HEK293 (cell line): ENCODE measurements at regions not wholly inside any gene's neighbourhood (a gene's known extent, or its start where the extent isn't known, plus 50 kb on each side); places are given as distances from the start of the nearest gene placed in this dataset.

Source experiments
- CTCF ChIA-PET: fragments of 350-600 bp; formaldehyde crosslinking; extraction: SDS; loops from one replicate; lab custom pipeline; 2021; ENCODE audit warnings: antibody characterized with exemption; lab: Yijun Ruan, JAX
- POLR2A ChIA-PET: fragments of 300-600 bp; formaldehyde crosslinking; extraction: SDS; loops from one replicate; lab custom pipeline; 2020; ENCODE audit warnings: antibody characterized with exemption, inconsistent platforms; lab: Yijun Ruan, JAX
- H3K27ac ChIP-seq: fragments of 200-500 bp; sonication (Bioruptor generic); 2 replicates; pipeline ENCODE4 v1.5.1; 2014; ENCODE audit warnings: low read depth, low read length, control low read depth, inconsistent platforms; ENCODE audit errors: extremely low read depth
- H3K36me3 ChIP-seq, 2 experiments: fragments of 200-500 bp in 1 of 2; sonication (Bioruptor generic) in 1 of 2; 1 replicate in 1 of 2; 2 replicates in 1 of 2; pipeline ENCODE4 v1.5.1; 2014 to 2017; ENCODE audit warnings: inconsistent platforms in 2 of 2, low read length in 2 of 2; ENCODE audit not compliant: control insufficient read depth in 2 of 2, insufficient read depth in 1 of 2
- H3K4me1 ChIP-seq: fragments of 200-500 bp; sonication (Bioruptor generic); 2 replicates; pipeline ENCODE4 v1.5.1; 2014; ENCODE audit warnings: mild to moderate bottlenecking, low read length, inconsistent platforms; ENCODE audit not compliant: control insufficient read depth, insufficient read depth
- H3K4me3 ChIP-seq: 2 replicates; pipeline ENCODE4 v1.5.1; 2011; ENCODE audit warnings: low read depth, mild to moderate bottlenecking, control low read depth, low read length, moderate library complexity
- H3K9me3 ChIP-seq: fragments of 200-500 bp; sonication (Bioruptor generic); 2 replicates; pipeline ENCODE4 v1.5.1; 2014; ENCODE audit warnings: low read depth, low read length, inconsistent platforms; ENCODE audit not compliant: control insufficient read depth, insufficient read depth
- BCL11A ChIP-seq: fragments of 450-650 bp; formaldehyde crosslinking; IDR thresholded peaks from 2 replicates; pipeline ENCODE4 v1.5.1; 2016; ENCODE audit warnings: low read depth, missing biosample characterization, missing genetic modification characterization
- FEZF1 ChIP-seq: fragments of 450-650 bp; formaldehyde crosslinking; IDR thresholded peaks from 2 replicates; pipeline ENCODE4 v1.5.1; 2016; ENCODE audit warnings: missing biosample characterization, missing genetic modification characterization
- HOXA7 ChIP-seq: sonication (generic); formaldehyde crosslinking; IDR thresholded peaks from 2 replicates; pipeline ENCODE4 v1.8.1; 2022; ENCODE audit warnings: missing genetic modification reagents, borderline replicate concordance
- IKZF3 ChIP-seq: fragments of 450-650 bp; IDR thresholded peaks from 2 replicates; pipeline ENCODE4 v1.5.0; 2018; ENCODE audit warnings: missing biosample characterization, mild to moderate bottlenecking, missing genetic modification characterization, moderate library complexity
- SCRT1 ChIP-seq: fragments of 450-650 bp; formaldehyde crosslinking; IDR thresholded peaks from 2 replicates; pipeline ENCODE4 v1.5.1; 2016; ENCODE audit warnings: missing biosample characterization, missing genetic modification characterization, borderline replicate concordance
- ZBTB1 ChIP-seq: fragments of 450-650 bp; formaldehyde crosslinking; IDR thresholded peaks from 2 replicates; pipeline ENCODE4 v1.5.1; 2016; ENCODE audit warnings: missing biosample characterization, missing genetic modification characterization
- ZBTB17 ChIP-seq: fragments of 450-650 bp; formaldehyde crosslinking; IDR thresholded peaks from 2 replicates; pipeline ENCODE4 v1.5.1; 2016; ENCODE audit warnings: missing biosample characterization, missing genetic modification characterization
- ZBTB20 ChIP-seq: fragments of 450-650 bp; formaldehyde crosslinking; IDR thresholded peaks from 2 replicates; pipeline ENCODE4 v1.5.1; 2016; ENCODE audit warnings: missing biosample characterization, missing genetic modification characterization
- ZBTB48 ChIP-seq: fragments of 450-650 bp; formaldehyde crosslinking; IDR thresholded peaks from 2 replicates; pipeline ENCODE4 v1.5.1; 2016; ENCODE audit warnings: missing biosample characterization, missing genetic modification characterization
- ZNF266 ChIP-seq: fragments of 450-650 bp; formaldehyde crosslinking; IDR thresholded peaks from 2 replicates; pipeline ENCODE4 v1.5.1; 2016; ENCODE audit warnings: missing biosample characterization, missing genetic modification characterization, low read depth
- ZNF274 ChIP-seq, 2 experiments: fragments of 200-500 bp in 1 of 2; fragments of 450-650 bp in 1 of 2; sonication (Bioruptor generic) in 1 of 2; formaldehyde crosslinking in 1 of 2; IDR thresholded peaks; 2 replicates each; pipeline versions ENCODE4 v1.5.1 to v1.6.1; 2014 to 2016; ENCODE audit warnings: borderline replicate concordance in 1 of 2, inconsistent platforms in 1 of 2, low read length in 1 of 2, missing biosample characterization in 1 of 2, missing genetic modification characterization in 1 of 2
- ZNF324 ChIP-seq: fragments of 450-650 bp; formaldehyde crosslinking; IDR thresholded peaks from 2 replicates; pipeline ENCODE4 v1.5.1; 2016; ENCODE audit warnings: missing biosample characterization, missing genetic modification characterization
- ZNF341 ChIP-seq: fragments of 450-650 bp; formaldehyde crosslinking; IDR thresholded peaks from 2 replicates; pipeline ENCODE4; 2016; ENCODE audit warnings: low read depth, missing biosample characterization, missing genetic modification characterization
- ZNF37A ChIP-seq: fragments of 450-650 bp; IDR thresholded peaks from 2 replicates; pipeline ENCODE4 v1.5.1; 2018; ENCODE audit warnings: missing biosample characterization, missing genetic modification characterization
- ZNF391 ChIP-seq: fragments of 450-650 bp; formaldehyde crosslinking; IDR thresholded peaks from 2 replicates; pipeline ENCODE4 v1.5.1; 2016; ENCODE audit warnings: low read depth, missing biosample characterization, missing genetic modification characterization, borderline replicate concordance
- ZNF423 ChIP-seq: fragments of 450-650 bp; formaldehyde crosslinking; IDR thresholded peaks from 2 replicates; pipeline ENCODE4 v1.5.1; 2016; ENCODE audit warnings: missing biosample characterization, missing genetic modification characterization
- ZNF600 ChIP-seq: fragments of 450-650 bp; formaldehyde crosslinking; IDR thresholded peaks from 2 replicates; pipeline ENCODE4 v1.5.1; 2016; ENCODE audit warnings: missing biosample characterization, missing genetic modification characterization
- ZNF623 ChIP-seq: fragments of 450-650 bp; formaldehyde crosslinking; IDR thresholded peaks from 2 replicates; pipeline ENCODE4 v1.5.1; 2016; ENCODE audit warnings: missing biosample characterization, missing genetic modification characterization
- ZNF654 ChIP-seq: fragments of 450-650 bp; formaldehyde crosslinking; IDR thresholded peaks from 2 replicates; pipeline ENCODE4 v1.5.1; 2016; ENCODE audit warnings: low read depth, missing biosample characterization, missing genetic modification characterization
- ZNF664 ChIP-seq: fragments of 450-650 bp; formaldehyde crosslinking; IDR thresholded peaks from 2 replicates; pipeline ENCODE4 v1.5.1; 2016; ENCODE audit warnings: missing biosample characterization, missing genetic modification characterization
- ZNF670 ChIP-seq: fragments of 450-650 bp; formaldehyde crosslinking; IDR thresholded peaks from 2 replicates; pipeline ENCODE4 v1.5.1; 2016; ENCODE audit warnings: missing biosample characterization, missing genetic modification characterization, low read depth
- ZNF707 ChIP-seq: fragments of 450-650 bp; formaldehyde crosslinking; IDR thresholded peaks from 2 replicates; pipeline ENCODE4 v1.5.1; 2016; ENCODE audit warnings: missing biosample characterization, missing genetic modification characterization
- ZNF791 ChIP-seq: fragments of 450-650 bp; formaldehyde crosslinking; IDR thresholded peaks from 2 replicates; pipeline ENCODE4 v1.5.1; 2016; ENCODE audit warnings: missing biosample characterization, missing genetic modification characterization
- ZNF830 ChIP-seq: fragments of 450-650 bp; IDR thresholded peaks from 2 replicates; pipeline ENCODE4 v1.5.0; 2018; ENCODE audit warnings: missing biosample characterization, missing genetic modification characterization, low read depth, mild to moderate bottlenecking, moderate library complexity
- TF ChIP-seq, protein P1 (sequence below): fragments of 450-650 bp; formaldehyde crosslinking; IDR thresholded peaks from 2 replicates; pipeline ENCODE4; 2016; ENCODE audit warnings: missing biosample characterization, missing genetic modification characterization
- TF ChIP-seq, protein P2 (sequence below): fragments of 450-650 bp; formaldehyde crosslinking; IDR thresholded peaks from 2 replicates; pipeline ENCODE4 v1.5.1; 2017; ENCODE audit warnings: missing biosample characterization, missing genetic modification characterization
- TF ChIP-seq, protein P3 (sequence below): fragments of 450-650 bp; formaldehyde crosslinking; IDR thresholded peaks from 2 replicates; pipeline ENCODE4 v1.5.1; 2017; ENCODE audit warnings: missing biosample characterization, missing genetic modification characterization
- TF ChIP-seq, protein P4 (sequence below): fragments of 450-650 bp; formaldehyde crosslinking; IDR thresholded peaks from 2 replicates; pipeline ENCODE4 v1.5.1; 2016; ENCODE audit warnings: missing biosample characterization, missing genetic modification characterization

DNA sequence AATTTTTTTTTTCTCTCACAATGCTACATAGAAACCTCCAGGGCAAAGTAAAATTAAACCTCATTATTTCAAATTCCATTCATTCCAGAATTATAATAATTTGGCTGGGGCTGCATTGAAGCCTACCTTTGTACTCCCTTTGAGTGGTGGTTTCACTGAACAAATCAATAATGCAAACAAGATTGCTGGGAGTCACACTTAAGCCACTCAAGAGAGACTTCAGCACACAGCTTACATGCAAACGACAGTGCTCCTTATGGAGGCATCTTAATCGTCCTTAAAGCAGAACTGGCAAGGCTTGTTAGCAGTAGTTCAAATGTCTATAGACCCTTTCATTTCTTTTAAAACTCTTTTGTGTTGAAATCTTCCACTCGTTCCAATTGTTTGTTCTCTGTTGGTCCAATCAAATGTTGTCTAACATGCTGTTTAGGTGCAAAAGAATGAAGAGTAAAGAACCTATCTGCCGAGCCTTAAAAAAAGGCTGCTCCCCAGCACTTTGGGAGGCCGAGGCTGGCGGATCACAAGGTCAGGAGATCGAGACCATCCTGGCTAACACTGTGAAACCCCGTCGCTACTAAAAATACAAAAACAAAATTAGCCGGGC lies 294.9 kb downstream of the FGFR2 start:
- Histone ChIP-seq H3K4me1 (no peaks in the 10 kb centered on the region), H3K36me3 (no peaks in the 10 kb centered on the region)
- CTCF ChIA-PET = no interaction called here
- TF ChIP-seq ZNF791 (tag by site-specific recombination) (no peak), ZNF707 (tag by site-specific recombination) (no peak), ZNF324 (tag by site-specific recombination) (no peak), ZBTB17 (tag by site-specific recombination) (no peak), ZNF423 (tag by site-specific recombination) (no peak), ZNF266 (tag by site-specific recombination) (no peak), ZNF391 (tag by site-specific recombination) (no peak), ZNF623 (tag by site-specific recombination) (no peak), ZNF664 (tag by site-specific recombination) (no peak), ZNF37A (tag by site-specific recombination) (no peak), HOXA7 (CRISPR knock-in tag) (no peak), FEZF1 (tag by site-specific recombination) (no peak), ZBTB48 (no peak), ZBTB1 (tag by site-specific recombination) (no peak), SCRT1 (tag by site-specific recombination) (no peak), IKZF3 (tag by site-specific recombination) (no peak)
- TF ChIP-seq, protein P1, sequence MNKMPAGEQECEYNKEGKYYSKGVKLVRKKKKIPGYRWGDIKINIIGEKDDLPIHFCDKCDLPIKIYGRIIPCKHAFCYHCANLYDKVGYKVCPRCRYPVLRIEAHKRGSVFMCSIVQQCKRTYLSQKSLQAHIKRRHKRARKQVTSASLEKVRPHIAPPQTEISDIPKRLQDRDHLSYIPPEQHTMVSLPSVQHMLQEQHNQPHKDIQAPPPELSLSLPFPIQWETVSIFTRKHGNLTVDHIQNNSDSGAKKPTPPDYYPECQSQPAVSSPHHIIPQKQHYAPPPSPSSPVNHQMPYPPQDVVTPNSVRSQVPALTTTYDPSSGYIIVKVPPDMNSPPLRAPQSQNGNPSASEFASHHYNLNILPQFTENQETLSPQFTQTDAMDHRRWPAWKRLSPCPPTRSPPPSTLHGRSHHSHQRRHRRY (tag by site-specific recombination) = no peak
- TF ChIP-seq, protein P2, sequence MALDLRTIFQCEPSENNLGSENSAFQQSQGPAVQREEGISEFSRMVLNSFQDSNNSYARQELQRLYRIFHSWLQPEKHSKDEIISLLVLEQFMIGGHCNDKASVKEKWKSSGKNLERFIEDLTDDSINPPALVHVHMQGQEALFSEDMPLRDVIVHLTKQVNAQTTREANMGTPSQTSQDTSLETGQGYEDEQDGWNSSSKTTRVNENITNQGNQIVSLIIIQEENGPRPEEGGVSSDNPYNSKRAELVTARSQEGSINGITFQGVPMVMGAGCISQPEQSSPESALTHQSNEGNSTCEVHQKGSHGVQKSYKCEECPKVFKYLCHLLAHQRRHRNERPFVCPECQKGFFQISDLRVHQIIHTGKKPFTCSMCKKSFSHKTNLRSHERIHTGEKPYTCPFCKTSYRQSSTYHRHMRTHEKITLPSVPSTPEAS (tag by site-specific recombination) = no peak
- TF ChIP-seq, protein P3, sequence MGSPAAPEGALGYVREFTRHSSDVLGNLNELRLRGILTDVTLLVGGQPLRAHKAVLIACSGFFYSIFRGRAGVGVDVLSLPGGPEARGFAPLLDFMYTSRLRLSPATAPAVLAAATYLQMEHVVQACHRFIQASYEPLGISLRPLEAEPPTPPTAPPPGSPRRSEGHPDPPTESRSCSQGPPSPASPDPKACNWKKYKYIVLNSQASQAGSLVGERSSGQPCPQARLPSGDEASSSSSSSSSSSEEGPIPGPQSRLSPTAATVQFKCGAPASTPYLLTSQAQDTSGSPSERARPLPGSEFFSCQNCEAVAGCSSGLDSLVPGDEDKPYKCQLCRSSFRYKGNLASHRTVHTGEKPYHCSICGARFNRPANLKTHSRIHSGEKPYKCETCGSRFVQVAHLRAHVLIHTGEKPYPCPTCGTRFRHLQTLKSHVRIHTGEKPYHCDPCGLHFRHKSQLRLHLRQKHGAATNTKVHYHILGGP (tag by site-specific recombination) = no peak
- TF ChIP-seq, all 188 proteins: peak for 0
- no peaks in the 10 kb centered on the region for H3K9me3 ChIP-seq
- no peak overlapping the region for H3K4me3 ChIP-seq
- POLR2A ChIA-PET = no interaction called here
- H3K27ac ChIP-seq = no peak overlapping the region

- Histone ChIP-seq H3K4me1 (peaks cover 10% of the 10 kb centered on the region), H3K36me3 (no peaks in the 10 kb centered on the region), H3K27ac (no peak overlapping the region), H3K9me3 (no peaks in the 10 kb centered on the region), H3K4me3 (no peak overlapping the region)
- POLR2A ChIA-PET = no interaction called here
- TF ChIP-seq, protein P4, sequence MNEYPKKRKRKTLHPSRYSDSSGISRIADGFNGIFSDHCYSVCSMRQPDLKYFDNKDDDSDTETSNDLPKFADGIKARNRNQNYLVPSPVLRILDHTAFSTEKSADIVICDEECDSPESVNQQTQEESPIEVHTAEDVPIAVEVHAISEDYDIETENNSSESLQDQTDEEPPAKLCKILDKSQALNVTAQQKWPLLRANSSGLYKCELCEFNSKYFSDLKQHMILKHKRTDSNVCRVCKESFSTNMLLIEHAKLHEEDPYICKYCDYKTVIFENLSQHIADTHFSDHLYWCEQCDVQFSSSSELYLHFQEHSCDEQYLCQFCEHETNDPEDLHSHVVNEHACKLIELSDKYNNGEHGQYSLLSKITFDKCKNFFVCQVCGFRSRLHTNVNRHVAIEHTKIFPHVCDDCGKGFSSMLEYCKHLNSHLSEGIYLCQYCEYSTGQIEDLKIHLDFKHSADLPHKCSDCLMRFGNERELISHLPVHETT (tag by site-specific recombination) = no peak
- no peak for TF ChIP-seq ZNF654 (tag by site-specific recombination)
- no peak for TF ChIP-seq ZNF670
- TF ChIP-seq ZNF341 (tag by site-specific recombination) = no peak
- TF ChIP-seq ZBTB20 (tag by site-specific recombination) = no peak
- no peak for TF ChIP-seq BCL11A (tag by site-specific recombination)
- TF ChIP-seq ZNF830 = no peak
- no peak for TF ChIP-seq ZNF274 (IDR thresholded peaks at IDR 0.05; ENCODE audit: low read length)
- TF ChIP-seq ZNF274 (tag by site-specific recombination; IDR thresholded peaks at IDR 0.05; ENCODE audit: borderline replicate concordance) = no peak
- TF ChIP-seq ZNF600 = no peak
- CTCF ChIA-PET = no interaction called here
Observed at GRCh38 chr10:121305066-121305465, 293.2 kb downstream of the FGFR2 start.
